Naive B cell (primary cell): ENCODE measurements at regions not wholly inside any gene's neighbourhood (a gene's known extent, or its start where the extent isn't known, plus 50 kb on each side); places are given as distances from the start of the nearest gene placed in this dataset.

ENCODE experiments used
- ATAC-seq, 2 donors: fragments of 150-1000 bp; cut with Tn5 transposase; 2 replicates each; pipeline ENCODE4 v1.10.0; 2021; ENCODE audit warnings: low read depth in 2 of 2, mild to moderate bottlenecking in 2 of 2, moderate library complexity in 2 of 2
- DNase-seq: peaks from one replicate; pipeline ENCODE4 v3.0.0; 2022
- H3K27ac Mint-ChIP-seq, 6 donors: one replicate each; pipeline ENCODE4 v1.8.0; 2020 to 2022; ENCODE audit warnings: mild to moderate bottlenecking in 6 of 6, mixed read lengths in 6 of 6, moderate library complexity in 5 of 6, inconsistent platforms in 2 of 6
- H3K27me3 Mint-ChIP-seq, 3 donors: one replicate each; pipeline ENCODE4 v1.8.0; 2021 to 2022; ENCODE audit warnings: mixed read lengths in 3 of 3, mild to moderate bottlenecking in 1 of 3
- H3K36me3 Mint-ChIP-seq, 2 donors: one replicate each; pipeline ENCODE4 v1.8.0; 2020 to 2022; ENCODE audit warnings: mixed read lengths in 2 of 2, inconsistent platforms in 1 of 2, mild to moderate bottlenecking in 1 of 2
- H3K4me1 Mint-ChIP-seq, 3 donors: one replicate each; pipeline ENCODE4 v1.8.0; 2020 to 2022; ENCODE audit warnings: mixed read lengths in 3 of 3, inconsistent platforms in 1 of 3, mild to moderate bottlenecking in 1 of 3, moderate library complexity in 1 of 3
- H3K4me3 Mint-ChIP-seq, 8 donors: one replicate each; pipeline ENCODE4 v1.8.0; 2020 to 2022; ENCODE audit warnings: mild to moderate bottlenecking in 8 of 8, mixed read lengths in 8 of 8, moderate library complexity in 8 of 8, inconsistent platforms in 2 of 8
- H3K9me3 Mint-ChIP-seq, 7 donors: one replicate each; pipeline ENCODE4 v1.8.0; 2020 to 2022; ENCODE audit warnings: mixed read lengths in 7 of 7, mild to moderate bottlenecking in 5 of 7, inconsistent platforms in 2 of 7, moderate library complexity in 1 of 7

DNA sequence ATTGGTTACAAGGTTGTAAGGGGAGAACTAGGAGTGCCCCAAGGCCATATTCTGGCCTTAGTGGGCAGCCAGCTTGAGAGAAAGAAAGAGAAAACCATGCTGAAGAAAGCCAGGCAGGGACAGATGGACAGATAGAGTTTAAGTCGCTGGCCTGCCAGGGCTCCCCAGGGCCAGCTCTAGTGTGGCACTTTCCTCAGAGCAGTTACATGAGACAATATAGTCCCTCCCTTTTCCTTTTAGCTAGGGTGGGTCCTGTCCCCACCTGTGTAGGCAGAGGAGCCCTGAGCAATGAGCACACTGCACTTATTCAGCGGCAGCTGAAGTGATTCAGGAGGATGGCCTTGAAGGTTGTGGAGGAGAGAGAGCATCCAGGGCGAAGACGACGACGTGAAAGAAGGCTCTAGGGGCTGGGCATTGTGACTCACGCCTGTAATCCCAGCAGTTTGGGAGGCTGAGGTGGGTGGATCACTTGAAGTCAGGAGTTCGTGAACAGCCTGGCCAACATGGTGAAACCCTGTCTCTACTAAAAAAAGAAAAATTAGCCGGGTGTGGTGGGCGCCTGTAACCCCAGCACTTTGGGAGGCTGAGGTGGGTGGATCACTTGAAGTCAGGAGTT lies 152.0 kb upstream of the SLC1A4 start:
- Mint-ChIP-seq H3K4me3 (peak overlapping the region in 2 of 8 donors; percentile 25 to 72), H3K27me3 (no peaks in the 10 kb centered on the region), H3K9me3 (no peaks in the 10 kb centered on the region), H3K36me3 (no peaks in the 10 kb centered on the region), H3K27ac (peak overlapping the region; percentile 54 to 96 (median 88)), H3K4me1 (peaks cover 42 to 62% (median 52%) of the 10 kb centered on the region in 3 donors)
- ATAC-seq: no peak
- no peak for DNase-seq

DNA sequence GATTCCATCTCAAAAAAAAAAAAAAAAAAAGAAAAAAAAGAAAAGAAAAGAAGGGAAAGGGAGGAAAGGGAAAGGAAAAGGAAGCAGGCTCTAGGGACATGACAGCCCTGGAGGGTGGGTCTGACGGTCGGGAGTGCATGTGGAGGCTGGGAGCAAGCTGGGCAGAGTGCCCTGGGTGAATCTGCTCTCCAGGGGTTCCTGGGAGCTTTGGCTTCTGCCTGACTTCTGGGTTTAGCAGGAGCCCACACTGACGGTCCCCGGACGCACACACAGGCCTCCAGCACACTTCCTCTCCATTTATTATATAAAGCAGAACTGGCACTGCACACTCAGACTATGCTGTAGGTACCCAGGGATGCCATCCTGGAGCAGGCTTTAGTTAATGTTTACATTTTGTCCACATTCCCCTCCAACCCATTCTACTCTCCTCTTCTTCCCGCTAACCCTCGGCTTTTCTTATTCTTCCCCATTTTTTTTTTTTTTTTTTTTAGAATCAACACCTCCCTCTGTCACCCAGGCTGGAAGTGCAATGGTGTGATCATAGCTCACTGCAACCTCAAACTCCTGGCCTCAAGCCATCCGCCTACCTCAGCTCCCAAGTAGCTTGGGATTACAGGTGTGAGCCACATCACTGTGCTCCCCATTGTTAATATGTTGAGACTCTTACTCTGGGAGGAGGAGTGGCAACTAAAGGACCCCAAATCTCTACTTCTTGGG lies 151.1 kb upstream of the SLC1A4 start:
- Mint-ChIP-seq H3K27me3 (no peaks in the 10 kb centered on the region), H3K4me3 (peak overlapping the region in 5 of 8 donors; percentile 2 to 77 (median 29)), H3K27ac (peak overlapping the region; percentile 65 to 97 (median 91)), H3K4me1 (peaks cover 40 to 63% (median 52%) of the 10 kb centered on the region in 3 donors), H3K36me3 (no peaks in the 10 kb centered on the region), H3K9me3 (no peaks in the 10 kb centered on the region)
- peak; percentile 46 for DNase-seq
- peak; percentile 22 to 38 for ATAC-seq

DNA sequence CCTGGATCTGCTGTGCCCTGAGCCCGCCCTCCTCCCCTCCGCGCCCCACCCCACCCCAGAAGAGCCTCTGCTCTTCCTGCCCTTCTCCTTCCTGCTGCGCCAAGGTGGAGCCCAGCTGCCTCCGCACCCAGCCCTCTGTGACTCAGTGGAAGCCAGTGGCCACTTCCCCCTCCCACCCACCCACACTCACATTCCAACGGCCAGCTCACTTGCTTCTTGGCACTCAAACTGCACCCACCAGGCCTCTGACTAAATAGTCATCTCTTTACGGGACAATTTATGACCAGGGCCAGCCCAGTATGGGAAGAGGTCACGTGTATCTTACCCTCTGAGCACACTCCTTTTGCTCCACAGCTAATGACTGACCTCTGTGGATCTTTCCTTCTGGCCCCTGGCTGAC lies 150.4 kb upstream of the SLC1A4 start:
- peak overlapping the region; percentile 84 to 99 (median 99) for H3K27ac Mint-ChIP-seq
- no peak for ATAC-seq
- no peak for DNase-seq
- H3K4me3 Mint-ChIP-seq: peak overlapping the region in 1 of 8 donors; percentile 65
- no peaks in the 10 kb centered on the region for H3K9me3 Mint-ChIP-seq
- H3K36me3 Mint-ChIP-seq: no peaks in the 10 kb centered on the region
- peaks cover 40 to 60% (median 52%) of the 10 kb centered on the region in 3 donors for H3K4me1 Mint-ChIP-seq
- H3K27me3 Mint-ChIP-seq: no peaks in the 10 kb centered on the region

DNA sequence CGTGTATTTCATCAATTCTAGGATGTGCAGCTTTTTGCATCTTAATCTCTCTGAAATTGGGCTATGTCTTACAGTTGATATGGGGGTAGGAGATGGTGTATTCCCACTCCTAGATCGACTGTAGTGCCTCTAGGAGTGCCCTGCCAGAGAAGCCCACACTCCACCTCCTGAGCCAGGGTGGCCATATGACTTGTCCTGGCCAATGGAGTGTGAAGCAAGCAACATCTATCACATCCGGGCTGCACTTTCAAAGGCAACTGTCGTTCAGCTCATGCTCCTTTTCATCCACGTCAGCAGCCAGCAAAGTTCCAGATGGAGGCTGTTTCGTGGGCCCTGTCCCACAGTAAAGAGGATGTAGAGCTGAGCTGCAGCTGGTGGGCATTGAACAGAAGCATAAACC lies 149.4 kb upstream of the SLC1A4 start:
- peak; percentile 90 to 91 for ATAC-seq
- H3K4me1 Mint-ChIP-seq: peaks cover 40 to 60% (median 52%) of the 10 kb centered on the region in 3 donors
- DNase-seq: peak; percentile 87
- no peaks in the 10 kb centered on the region for H3K27me3 Mint-ChIP-seq
- H3K4me3 Mint-ChIP-seq: peak overlapping the region in 7 of 8 donors; percentile 44 to 80 (median 64)
- no peaks in the 10 kb centered on the region for H3K9me3 Mint-ChIP-seq
- H3K36me3 Mint-ChIP-seq: no peaks in the 10 kb centered on the region
- peak overlapping the region; percentile 85 to 99 (median 99) for H3K27ac Mint-ChIP-seq

DNA sequence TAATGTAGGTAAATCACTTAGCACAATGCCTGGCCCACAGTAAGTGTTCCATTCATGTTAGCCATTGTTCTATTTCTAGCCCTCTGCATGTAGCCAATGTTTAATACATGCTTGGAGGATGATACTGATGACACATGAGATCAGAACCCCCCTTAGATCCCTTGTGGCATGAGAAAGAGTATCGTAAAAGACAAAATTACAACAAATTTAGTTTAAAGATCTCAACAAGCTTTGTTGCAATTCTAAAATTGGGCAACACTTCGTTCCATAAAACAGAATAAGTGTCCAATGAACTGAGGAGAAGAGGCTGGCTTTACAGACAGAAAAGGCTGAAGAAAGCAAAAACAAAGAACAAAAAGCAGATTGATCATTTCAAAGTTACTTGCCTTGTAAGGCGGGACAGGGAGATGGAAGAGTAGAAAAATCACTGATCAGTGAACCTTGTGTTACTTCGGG lies 148.7 kb upstream of the SLC1A4 start:
- ATAC-seq (no peak), DNase-seq (no peak)
- peaks cover 44 to 64% (median 56%) of the 10 kb centered on the region in 3 donors for H3K4me1 Mint-ChIP-seq
- peak overlapping the region; percentile 85 to 99 (median 99) for H3K27ac Mint-ChIP-seq
- no peaks in the 10 kb centered on the region for H3K9me3 Mint-ChIP-seq
- H3K27me3 Mint-ChIP-seq: no peaks in the 10 kb centered on the region
- H3K4me3 Mint-ChIP-seq: peak overlapping the region in 6 of 8 donors; percentile 44 to 80 (median 67)
- H3K36me3 Mint-ChIP-seq: no peaks in the 10 kb centered on the region

DNA sequence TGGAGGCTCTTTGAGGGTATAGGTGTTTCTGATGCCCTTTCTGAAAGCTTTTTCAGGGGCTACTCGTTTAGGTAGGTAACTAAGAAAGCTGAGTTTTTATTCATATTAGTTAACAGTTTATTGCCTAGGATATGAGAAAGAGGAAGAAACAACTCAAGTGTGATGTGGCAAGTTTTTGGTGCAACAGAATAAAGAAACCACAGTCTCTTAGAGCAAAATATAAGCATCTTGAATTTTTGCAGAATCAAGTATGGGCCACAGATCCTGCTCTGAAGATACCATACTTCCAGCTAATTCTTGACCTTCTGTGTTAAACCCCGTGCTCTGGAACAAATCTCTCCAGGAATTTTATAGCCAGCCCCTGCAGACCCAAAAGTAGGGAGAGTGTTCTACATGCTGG lies 147.7 kb upstream of the SLC1A4 start:
- no peak for DNase-seq
- Mint-ChIP-seq H3K9me3 (no peaks in the 10 kb centered on the region), H3K4me3 (peak overlapping the region in 6 of 8 donors; percentile 2 to 76 (median 42)), H3K4me1 (peaks cover 47 to 64% (median 57%) of the 10 kb centered on the region in 3 donors), H3K27me3 (no peaks in the 10 kb centered on the region), H3K36me3 (no peaks in the 10 kb centered on the region), H3K27ac (peak overlapping the region; percentile 47 to 99 (median 92))
- ATAC-seq: no peak

DNA sequence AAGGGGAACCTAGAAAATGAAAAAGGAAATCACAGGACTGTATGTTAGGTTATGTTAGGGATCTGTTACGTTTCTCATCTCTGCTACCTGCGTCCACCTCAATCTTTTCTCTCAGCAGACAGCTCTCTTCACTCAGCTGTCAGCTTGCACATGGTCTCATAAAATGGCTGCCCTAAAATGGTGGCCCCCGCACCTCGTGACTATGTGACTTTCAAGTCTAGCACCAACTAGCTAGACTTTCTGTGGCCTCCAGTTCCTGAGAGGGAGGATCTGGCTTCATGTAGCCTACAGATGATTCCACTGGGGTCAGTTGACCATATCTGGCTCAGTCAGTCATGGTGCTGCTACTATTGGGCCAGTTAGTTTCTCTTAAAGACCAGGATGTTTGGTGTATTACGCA lies 147.2 kb upstream of the SLC1A4 start:
- H3K9me3 Mint-ChIP-seq: no peaks in the 10 kb centered on the region
- H3K4me1 Mint-ChIP-seq: peaks cover 44 to 62% (median 55%) of the 10 kb centered on the region in 3 donors
- no peaks in the 10 kb centered on the region for H3K36me3 Mint-ChIP-seq
- ATAC-seq (no peak), DNase-seq (no peak)
- H3K27me3 Mint-ChIP-seq: no peaks in the 10 kb centered on the region
- H3K27ac Mint-ChIP-seq: peak overlapping the region; percentile 79 to 99 (median 86)
- H3K4me3 Mint-ChIP-seq: peak overlapping the region in 6 of 8 donors; percentile 5 to 75 (median 36)

DNA sequence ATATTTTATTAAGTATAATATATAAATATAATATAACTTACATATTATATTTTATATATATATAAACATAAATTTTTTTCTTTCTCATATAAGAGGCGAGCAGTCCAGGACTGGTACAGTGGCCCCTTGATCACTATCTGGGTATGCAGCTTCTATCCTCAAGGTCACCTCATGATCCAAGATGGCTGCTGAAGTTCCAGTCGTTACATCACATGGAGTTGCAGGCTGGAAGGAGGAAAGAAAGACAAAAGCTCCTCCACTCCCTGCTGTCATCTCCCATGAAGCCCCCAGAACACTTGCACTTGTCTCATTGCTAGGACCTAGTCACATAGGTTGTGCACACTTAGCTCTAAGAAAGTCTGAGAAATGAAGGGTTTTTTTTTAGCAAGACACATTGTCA lies 145.1 kb upstream of the SLC1A4 start:
- Mint-ChIP-seq H3K27ac (no peak overlapping the region), H3K27me3 (no peaks in the 10 kb centered on the region)
- DNase-seq: no peak

DNA sequence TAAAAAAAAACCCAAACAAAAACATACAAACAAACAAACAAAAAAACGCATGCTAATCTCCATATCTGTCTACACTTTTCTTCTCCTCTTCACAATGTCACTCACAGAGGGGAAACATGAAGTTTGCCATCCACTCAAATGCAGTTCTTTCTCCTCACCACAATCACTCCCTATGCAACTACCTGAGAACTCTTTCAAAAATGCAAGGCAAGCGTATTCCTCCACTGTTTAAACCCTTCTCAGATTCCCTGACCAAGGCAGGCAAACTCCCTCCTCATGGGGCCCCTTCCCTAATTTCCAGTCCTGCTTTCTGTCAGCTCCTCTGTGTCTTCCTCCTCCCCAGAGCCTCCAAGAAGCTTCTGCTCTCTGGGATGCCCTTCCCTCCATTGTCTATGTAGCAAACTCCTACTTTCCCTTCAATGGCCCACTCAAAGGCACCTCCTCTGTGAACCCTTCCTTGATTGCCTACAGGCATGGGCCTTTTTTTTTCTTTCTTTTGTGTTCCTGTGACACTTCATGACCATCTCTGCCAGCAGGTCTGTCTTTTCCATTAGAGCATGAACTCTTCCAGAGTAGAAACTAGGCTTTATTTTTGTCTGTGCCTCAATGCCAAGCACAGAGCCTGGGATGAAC lies 143.8 kb upstream of the SLC1A4 start:
- DNase-seq (no peak), ATAC-seq (no peak)
- H3K27me3 Mint-ChIP-seq: no peaks in the 10 kb centered on the region
- peaks cover 37 to 57% (median 54%) of the 10 kb centered on the region in 3 donors for H3K4me1 Mint-ChIP-seq
- peaks cover 0 to 7% of the 10 kb centered on the region in 2 donors for H3K36me3 Mint-ChIP-seq
- H3K9me3 Mint-ChIP-seq: no peaks in the 10 kb centered on the region
- H3K4me3 Mint-ChIP-seq: no peak overlapping the region
- H3K27ac Mint-ChIP-seq: peak overlapping the region in 5 of 6 donors; percentile 16 to 88 (median 54)

More for the DNA sequence above, 145.1 kb upstream of the SLC1A4 start:
- Mint-ChIP-seq H3K4me3 (peak overlapping the region in 1 of 8 donors; percentile 2), H3K9me3 (no peaks in the 10 kb centered on the region), H3K4me1 (peaks cover 43 to 62% (median 61%) of the 10 kb centered on the region in 3 donors), H3K36me3 (peaks cover 0 to 7% of the 10 kb centered on the region in 2 donors)
- no peak for ATAC-seq

DNA sequence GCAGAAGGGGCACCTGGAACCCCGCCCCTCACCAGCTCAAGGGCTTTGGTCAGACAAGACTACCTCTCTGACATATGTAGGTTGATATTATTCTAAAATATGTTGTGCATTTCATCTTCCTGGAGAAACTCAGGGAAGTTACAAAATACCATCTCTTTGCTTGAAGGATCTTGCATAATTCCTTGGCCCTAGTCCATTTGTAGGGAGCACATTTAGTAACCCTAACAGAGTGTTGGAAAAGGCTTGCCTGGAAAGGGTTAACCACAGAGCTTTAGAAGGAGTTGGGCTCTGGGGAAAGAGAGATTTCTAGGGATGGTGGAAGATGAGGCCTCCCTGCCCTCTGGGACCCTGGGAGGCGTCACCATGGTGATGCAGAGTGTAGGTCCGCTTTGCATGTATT lies 143.0 kb upstream of the SLC1A4 start:
- Mint-ChIP-seq H3K4me1 (peaks cover 36 to 56% (median 55%) of the 10 kb centered on the region in 3 donors), H3K27ac (peak overlapping the region in 2 of 6 donors; percentile 15 to 57), H3K27me3 (no peaks in the 10 kb centered on the region), H3K9me3 (no peaks in the 10 kb centered on the region), H3K36me3 (peaks cover 0 to 7% of the 10 kb centered on the region in 2 donors), H3K4me3 (no peak overlapping the region)
- no peak for ATAC-seq
- DNase-seq: no peak

DNA sequence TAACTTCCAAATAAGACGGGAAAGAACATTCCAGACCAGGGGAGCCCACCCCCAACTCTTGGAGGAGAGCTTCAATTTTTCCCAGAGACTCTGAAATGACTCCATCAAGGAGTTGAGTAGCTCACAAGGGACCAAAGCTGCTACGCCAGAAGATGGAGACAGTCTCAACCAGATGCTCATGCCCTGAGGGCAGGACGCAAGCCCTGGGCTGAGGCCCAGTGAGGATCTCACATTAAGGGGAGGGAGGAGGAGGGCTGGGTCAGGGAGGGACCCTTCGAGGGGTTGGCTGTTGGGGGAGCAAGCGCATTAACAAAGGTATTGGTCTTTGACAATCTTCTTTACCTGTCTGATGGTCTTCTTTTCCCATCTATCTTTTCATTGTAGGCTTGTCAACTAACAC lies 141.3 kb upstream of the SLC1A4 start:
- H3K27me3 Mint-ChIP-seq: no peaks in the 10 kb centered on the region
- peaks cover 0 to 7% of the 10 kb centered on the region in 2 donors for H3K36me3 Mint-ChIP-seq
- H3K27ac Mint-ChIP-seq: peak overlapping the region in 4 of 6 donors; percentile 28 to 87 (median 62)

DNA sequence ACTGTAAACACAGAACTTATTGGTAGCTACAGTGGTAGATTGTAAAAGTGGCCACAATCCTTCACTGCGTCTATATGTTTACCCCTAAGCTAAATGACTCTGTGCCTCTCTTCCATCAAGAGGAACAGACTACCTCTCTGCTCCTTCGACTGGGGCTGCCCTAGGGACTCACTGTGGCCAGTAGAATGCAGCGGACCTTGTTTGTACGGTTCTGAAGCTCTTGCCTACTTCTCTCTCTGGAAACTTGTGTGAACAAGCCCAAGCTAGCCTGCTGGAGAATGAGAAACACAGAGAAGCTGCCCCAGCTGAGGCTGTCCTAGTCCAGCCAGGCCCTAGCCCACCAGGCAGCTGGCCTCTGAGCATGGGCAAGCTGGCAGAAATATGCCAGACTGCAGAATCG lies 140.8 kb upstream of the SLC1A4 start:
- Mint-ChIP-seq H3K27me3 (no peaks in the 10 kb centered on the region), H3K9me3 (no peaks in the 10 kb centered on the region), H3K4me3 (peak overlapping the region in 2 of 8 donors; percentile 8 to 12), H3K27ac (peak overlapping the region in 5 of 6 donors; percentile 28 to 87 (median 45)), H3K36me3 (peaks cover 0 to 7% of the 10 kb centered on the region in 2 donors), H3K4me1 (peaks cover 37 to 61% (median 59%) of the 10 kb centered on the region in 3 donors)
- DNase-seq: no peak
- ATAC-seq: no peak

More for the DNA sequence above, 141.3 kb upstream of the SLC1A4 start:
- no peaks in the 10 kb centered on the region for H3K9me3 Mint-ChIP-seq
- H3K4me3 Mint-ChIP-seq: no peak overlapping the region
- peaks cover 33 to 57% (median 54%) of the 10 kb centered on the region in 3 donors for H3K4me1 Mint-ChIP-seq
- ATAC-seq: no peak
- DNase-seq: no peak

DNA sequence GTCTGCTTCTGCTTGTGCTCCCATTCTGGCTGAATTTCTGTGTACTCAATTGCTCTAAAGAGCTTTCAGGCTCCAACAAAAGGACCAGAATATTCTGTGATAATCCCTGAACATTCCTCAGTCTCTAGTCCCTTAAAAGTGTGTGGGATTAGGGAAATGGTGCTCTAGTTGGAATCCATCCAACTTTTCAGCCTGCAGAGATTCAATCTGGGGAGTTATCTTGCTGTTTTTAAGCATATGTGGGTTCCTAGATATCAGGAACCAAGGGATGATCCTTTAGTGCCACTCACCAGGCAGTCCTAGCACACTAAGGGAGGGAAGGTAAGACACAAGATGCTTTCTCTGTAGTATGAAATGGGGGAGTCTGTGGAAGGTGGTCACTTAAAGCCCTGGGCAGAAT lies 140.3 kb upstream of the SLC1A4 start:
- Mint-ChIP-seq H3K4me3 (no peak overlapping the region), H3K27ac (peak overlapping the region in 1 of 6 donors; percentile 28), H3K27me3 (no peaks in the 10 kb centered on the region), H3K36me3 (peaks cover 0 to 7% of the 10 kb centered on the region in 2 donors), H3K9me3 (no peaks in the 10 kb centered on the region), H3K4me1 (peaks cover 42 to 67% (median 64%) of the 10 kb centered on the region in 3 donors)
- no peak for DNase-seq
- no peak for ATAC-seq
